GM23338 (cell line): ENCODE measurements at regions not wholly inside any gene's neighbourhood (a gene's known extent, or its start where the extent isn't known, plus 50 kb on each side); places are given as distances from the start of the nearest gene placed in this dataset.

Experiments
- ATAC-seq: fragments of 200-7000 bp; cut with Tn5 transposase; 3 replicates; pipeline ENCODE4 v1.9.1; 2020
- DNase-seq: peaks from one replicate; pipeline ENCODE4 v3.0.0-alpha.2; 2015; ENCODE audit warnings: low spot score
- H2AFZ ChIP-seq: fragments of 200-600 bp; sonication (generic); 2 replicates; pipeline ENCODE4 v1.8.0; 2016; ENCODE audit warnings: antibody characterized with exemption, mild to moderate bottlenecking, moderate library complexity
- H3F3A ChIP-seq: fragments of 200-600 bp; sonication (generic); replicated peaks from 2 replicates; pipeline ENCODE4 v1.8.0; 2017; ENCODE audit warnings: antibody characterized with exemption, mixed run types, low read depth
- H3K27ac ChIP-seq: fragments of 200-600 bp; sonication (generic); 2 replicates; pipeline ENCODE4 v1.6.1; 2016; ENCODE audit warnings: low read depth
- H3K27me3 ChIP-seq: fragments of 200-600 bp; sonication (generic); 2 replicates; pipeline ENCODE4 v1.8.0; 2016; ENCODE audit warnings: mild to moderate bottlenecking, mixed run types, moderate library complexity; ENCODE audit not compliant: insufficient read depth
- H3K36me3 ChIP-seq: fragments of 200-600 bp; sonication (generic); 2 replicates; pipeline ENCODE4 v1.8.0; 2016; ENCODE audit warnings: mild to moderate bottlenecking; ENCODE audit not compliant: insufficient read depth
- H3K4me1 ChIP-seq: fragments of 200-600 bp; sonication (generic); 2 replicates; pipeline ENCODE4 v1.8.0; 2016; ENCODE audit warnings: mild to moderate bottlenecking, moderate library complexity; ENCODE audit not compliant: insufficient read depth
- H3K4me2 ChIP-seq: fragments of 200-600 bp; sonication (generic); 2 replicates; pipeline ENCODE4 v1.7.1; 2017; ENCODE audit warnings: mixed run types
- H3K4me3 ChIP-seq: fragments of 200-600 bp; sonication (generic); 2 replicates; pipeline ENCODE4 v1.6.1; 2016; ENCODE audit warnings: mixed run types
- H3K79me2 ChIP-seq: fragments of 200-600 bp; sonication (generic); replicated peaks from 2 replicates; pipeline ENCODE4 v1.8.0; 2017; ENCODE audit warnings: mild to moderate bottlenecking; ENCODE audit not compliant: insufficient read depth
- H3K9me2 ChIP-seq: fragments of 200-600 bp; sonication (generic); 2 replicates; pipeline ENCODE4 v1.8.0; 2017; ENCODE audit not compliant: insufficient read depth
- H4K20me1 ChIP-seq: fragments of 200-600 bp; sonication (generic); replicated peaks from 2 replicates; pipeline ENCODE4 v1.8.0; 2017; ENCODE audit warnings: mild to moderate bottlenecking; ENCODE audit not compliant: insufficient read depth
- H3K27ac Mint-ChIP-seq: 2 replicates; pipeline ENCODE4 v1.8.0; 2020; ENCODE audit warnings: inconsistent platforms, mild to moderate bottlenecking, moderate library complexity, mixed read lengths
- H3K27me3 Mint-ChIP-seq: 3 replicates; pipeline ENCODE4 v1.8.0; 2022; ENCODE audit warnings: low read depth, mild to moderate bottlenecking, moderate library complexity, mixed read lengths, inconsistent platforms; ENCODE audit not compliant: insufficient read depth, poor library complexity
- H3K36me3 Mint-ChIP-seq: 3 replicates; pipeline ENCODE4 v1.8.0; 2021; ENCODE audit warnings: low read depth, mild to moderate bottlenecking, inconsistent platforms, moderate library complexity, mixed read lengths
- H3K4me1 Mint-ChIP-seq: 3 replicates; pipeline ENCODE4 v1.8.0; 2020; ENCODE audit warnings: mild to moderate bottlenecking, inconsistent platforms, mixed read lengths
- H3K4me3 Mint-ChIP-seq: 3 replicates; pipeline ENCODE4 v1.8.0; 2021; ENCODE audit warnings: moderate library complexity, mild to moderate bottlenecking, inconsistent platforms, mixed read lengths
- H3K9me3 Mint-ChIP-seq: 3 replicates; pipeline ENCODE4 v1.8.0; 2020; ENCODE audit warnings: moderate library complexity, mild to moderate bottlenecking, inconsistent platforms, mixed read lengths
- CTCF ChIP-seq, 2 experiments: fragments of 200-600 bp in 1 of 2; sonication (generic) in 1 of 2; conservative IDR thresholded peaks; 2 replicates each; pipeline versions ENCODE4 v1.5.1 to v1.6.1; 2016 to 2017; ENCODE audit warnings: antibody characterized with exemption in 2 of 2, low read depth in 2 of 2, mild to moderate bottlenecking in 2 of 2, moderate library complexity in 1 of 2
- NANOG ChIP-seq: IDR thresholded peaks from 2 replicates; pipeline ENCODE4 v1.6.1; 2016; ENCODE audit warnings: antibody characterized with exemption, borderline replicate concordance
- POLR2AphosphoS5 ChIP-seq: IDR thresholded peaks from 2 replicates; pipeline ENCODE4 v1.6.1; 2016; ENCODE audit warnings: antibody characterized with exemption, low read depth
- ZNF114 ChIP-seq: fragments of 250-450 bp; sonication (Bioruptor Pico); IDR thresholded peaks from 2 replicates; pipeline ENCODE4 v1.5.0; 2020; ENCODE audit warnings: mild to moderate bottlenecking, moderate library complexity
- ZNF331 ChIP-seq: fragments of 250-450 bp; sonication (Bioruptor Pico); IDR thresholded peaks from 2 replicates; pipeline ENCODE4 v1.5.0; 2020; ENCODE audit warnings: low read depth, mild to moderate bottlenecking, moderate library complexity
- ZNF462 ChIP-seq: fragments of 250-450 bp; sonication (Bioruptor Pico); IDR thresholded peaks from 2 replicates; pipeline ENCODE4 v1.5.0; 2020; ENCODE audit warnings: mild to moderate bottlenecking, moderate library complexity
- TF ChIP-seq, protein P1 (sequence below): IDR thresholded peaks from 2 replicates; pipeline ENCODE4 v1.6.1; 2016; ENCODE audit warnings: antibody characterized with exemption

DNA sequence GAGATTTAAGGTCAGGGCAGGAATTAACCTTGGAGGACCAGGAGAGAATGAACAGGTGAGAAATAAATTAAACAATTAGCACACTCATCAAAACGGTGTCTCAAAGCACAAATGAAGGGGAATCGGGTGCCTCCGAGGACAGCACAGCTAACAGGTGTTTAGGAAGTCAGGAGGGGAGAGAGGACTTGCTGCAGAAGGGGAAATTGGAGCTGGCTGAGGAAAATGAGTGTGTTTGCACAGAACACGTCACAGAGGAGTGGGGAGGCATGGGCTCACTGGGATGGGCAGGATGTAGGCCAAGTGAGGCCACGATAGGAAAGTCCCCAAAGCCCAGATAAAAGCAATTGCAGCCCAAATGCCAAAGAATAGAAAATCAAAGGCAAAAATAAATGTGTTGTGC lies 121.7 kb downstream of the ZNF664 start (continued):
- TF ChIP-seq CTCF (conservative IDR thresholded peaks at IDR 0.05; ENCODE audit: low read depth in 2 of 2): no peak

GRCh38 chr12:124096109-124096508 lies 123.1 kb downstream of the ZNF664 start:
- DNase-seq (no peak), ATAC-seq (no peak)
- H4K20me1 ChIP-seq: no peaks in the 10 kb centered on the region
- no peaks in the 10 kb centered on the region for H3K27me3 ChIP-seq
- peaks cover 15% of the 10 kb centered on the region for H3K9me3 Mint-ChIP-seq
- peaks cover 12% of the 10 kb centered on the region for H3K4me1 Mint-ChIP-seq
- H3K27ac ChIP-seq: no peak overlapping the region
- peaks cover 5% of the 10 kb centered on the region; the same call in 1 of the 2 replicates for H3K36me3 ChIP-seq
- no peaks in the 10 kb centered on the region for H3K79me2 ChIP-seq
- H3K27ac Mint-ChIP-seq: no peak overlapping the region
- no peak overlapping the region for H3K4me3 ChIP-seq
- peaks cover 4% of the 10 kb centered on the region for H3K27me3 Mint-ChIP-seq
- H3F3A ChIP-seq: no peaks in the 10 kb centered on the region
- no peak overlapping the region for H3K4me3 Mint-ChIP-seq
- TF ChIP-seq CTCF (conservative IDR thresholded peaks at IDR 0.05; ENCODE audit: low read depth in 2 of 2) (0 out of 4 replicates have a peak, but pooled peaks of 1 of the 2 experiments have one; percentile 10), POLR2AphosphoS5 (no peak)
- H3K9me2 ChIP-seq: peaks cover 16% of the 10 kb centered on the region; the same call in 1 of the 2 replicates
- no peak overlapping the region for H3K4me2 ChIP-seq
- peaks cover 5% of the 10 kb centered on the region; the same call in 1 of the 2 replicates for H3K4me1 ChIP-seq
- H3K36me3 Mint-ChIP-seq: peaks cover 10% of the 10 kb centered on the region
- H2AFZ ChIP-seq: no peak overlapping the region

GRCh38 chr12:124096869-124097434 lies 123.9 kb downstream of the ZNF664 start:
- peaks cover 12% of the 10 kb centered on the region for H3K4me1 Mint-ChIP-seq
- DNase-seq: no peak
- H3K4me3 Mint-ChIP-seq: no peak overlapping the region
- peaks cover 11% of the 10 kb centered on the region for H3K36me3 Mint-ChIP-seq
- Histone ChIP-seq H3K79me2 (no peaks in the 10 kb centered on the region), H3K4me1 (peaks cover 5% of the 10 kb centered on the region; the same call in 1 of the 2 replicates), H3K36me3 (peaks cover 2% of the 10 kb centered on the region; the same call in 1 of the 2 replicates), H2AFZ (no peak overlapping the region), H3F3A (no peaks in the 10 kb centered on the region), H3K4me2 (no peak overlapping the region), H3K9me2 (peaks cover 11% of the 10 kb centered on the region; the same call in 1 of the 2 replicates), H3K27me3 (no peaks in the 10 kb centered on the region), H3K27ac (no peak overlapping the region), H3K4me3 (no peak overlapping the region), H4K20me1 (no peaks in the 10 kb centered on the region)
- peaks cover 4% of the 10 kb centered on the region for H3K27me3 Mint-ChIP-seq
- ATAC-seq: no peak
- H3K27ac Mint-ChIP-seq: no peak overlapping the region
- peaks cover 13% of the 10 kb centered on the region for H3K9me3 Mint-ChIP-seq
- TF ChIP-seq NANOG (no peak), ZNF462 (CRISPR knock-in tag) (no peak), ZNF331 (no peak), ZNF114 (CRISPR knock-in tag) (no peak)
- TF ChIP-seq, protein P1, sequence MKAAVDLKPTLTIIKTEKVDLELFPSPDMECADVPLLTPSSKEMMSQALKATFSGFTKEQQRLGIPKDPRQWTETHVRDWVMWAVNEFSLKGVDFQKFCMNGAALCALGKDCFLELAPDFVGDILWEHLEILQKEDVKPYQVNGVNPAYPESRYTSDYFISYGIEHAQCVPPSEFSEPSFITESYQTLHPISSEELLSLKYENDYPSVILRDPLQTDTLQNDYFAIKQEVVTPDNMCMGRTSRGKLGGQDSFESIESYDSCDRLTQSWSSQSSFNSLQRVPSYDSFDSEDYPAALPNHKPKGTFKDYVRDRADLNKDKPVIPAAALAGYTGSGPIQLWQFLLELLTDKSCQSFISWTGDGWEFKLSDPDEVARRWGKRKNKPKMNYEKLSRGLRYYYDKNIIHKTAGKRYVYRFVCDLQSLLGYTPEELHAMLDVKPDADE: no peak
